ENCODE measurements at regions not wholly inside any gene's neighbourhood (a gene's known extent, or its start where the extent isn't known, plus 50 kb on each side); places are given as distances from the start of the nearest gene placed in this dataset.

DNA sequence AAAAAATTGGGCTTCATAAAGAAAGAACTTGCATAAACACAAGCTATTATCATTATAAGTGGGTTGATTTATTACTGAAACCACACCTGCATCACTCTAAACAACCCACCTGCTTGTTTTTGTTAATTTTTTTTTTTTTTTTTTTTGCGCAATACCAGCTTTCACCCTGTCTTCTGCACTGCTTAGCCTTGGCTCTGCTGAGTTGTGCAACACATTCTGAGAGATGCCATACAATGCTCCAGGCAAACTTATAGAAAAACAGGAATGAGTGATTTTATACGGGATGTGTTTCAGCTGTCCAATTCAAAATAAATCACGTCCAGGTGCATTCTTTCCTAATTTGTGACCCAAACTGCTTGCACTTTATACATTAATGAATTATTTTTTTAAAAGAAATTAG is 923.6 kb downstream of the GATA3 start:
- TF ChIP-seq EZH2 (IDR thresholded peaks at IDR 0.05; ENCODE audit: borderline replicate concordance, low read length) = no peak
- no peak for TF ChIP-seq CTCF (IDR thresholded peaks at IDR 0.05; ENCODE audit: low read length)
- H3F3A ChIP-seq (ENCODE audit: insufficient read depth, low read length) = no peaks in the 10 kb centered on the region
- H3K9me2 ChIP-seq (ENCODE audit: low read depth, low read length) = no peaks in the 10 kb centered on the region
- H3K4me1 ChIP-seq (ENCODE audit: insufficient read depth, low read length, severe bottlenecking) = no peaks in the 10 kb centered on the region
- H3K79me2 ChIP-seq (ENCODE audit: insufficient read depth, low read length) = no peaks in the 10 kb centered on the region
- H3K4me2 ChIP-seq (ENCODE audit: low read length) = no peak overlapping the region
- H3K27me3 ChIP-seq (ENCODE audit: insufficient read depth, low read length) = no peaks in the 10 kb centered on the region
- no peak overlapping the region for H2AFZ ChIP-seq (ENCODE audit: low read length)
- H4K20me1 ChIP-seq (ENCODE audit: insufficient read depth, low read length) = no peaks in the 10 kb centered on the region
- no peaks in the 10 kb centered on the region for H3K9me3 ChIP-seq (ENCODE audit: low read length)
- H3K36me3 ChIP-seq (ENCODE audit: insufficient read depth, low read length) = no peaks in the 10 kb centered on the region
- H3K27ac ChIP-seq (ENCODE audit: low read depth, low read length, poor library complexity, severe bottlenecking) = no peak overlapping the region
- H3K9ac ChIP-seq (ENCODE audit: low read length) = no peak overlapping the region
- no peak overlapping the region for H3K4me3 ChIP-seq (ENCODE audit: low read depth, low read length, poor library complexity, severe bottlenecking)

- Histone ChIP-seq H3K9me2 (ENCODE audit: low read depth, low read length) (no peaks in the 10 kb centered on the region), H3K36me3 (ENCODE audit: insufficient read depth, low read length) (no peaks in the 10 kb centered on the region), H4K20me1 (ENCODE audit: insufficient read depth, low read length) (no peaks in the 10 kb centered on the region), H3K9ac (ENCODE audit: low read length) (no peak overlapping the region), H2AFZ (ENCODE audit: low read length) (no peak overlapping the region), H3K27me3 (ENCODE audit: insufficient read depth, low read length) (no peaks in the 10 kb centered on the region), H3K4me2 (ENCODE audit: low read length) (no peak overlapping the region), H3K9me3 (ENCODE audit: low read length) (no peaks in the 10 kb centered on the region), H3F3A (ENCODE audit: insufficient read depth, low read length) (no peaks in the 10 kb centered on the region), H3K27ac (ENCODE audit: low read depth, low read length, poor library complexity, severe bottlenecking) (no peak overlapping the region), H3K4me1 (ENCODE audit: insufficient read depth, low read length, severe bottlenecking) (no peaks in the 10 kb centered on the region), H3K4me3 (ENCODE audit: low read depth, low read length, poor library complexity, severe bottlenecking) (no peak overlapping the region), H3K79me2 (ENCODE audit: insufficient read depth, low read length) (no peaks in the 10 kb centered on the region)
- TF ChIP-seq CTCF (IDR thresholded peaks at IDR 0.05; ENCODE audit: low read length) (no peak), EZH2 (IDR thresholded peaks at IDR 0.05; ENCODE audit: borderline replicate concordance, low read length) (no peak)
These were observed 925.5 kb downstream of the GATA3 start for GRCh38 chr10:8979976-8980375.

- Histone ChIP-seq H3K9me3 (ENCODE audit: low read length) (no peaks in the 10 kb centered on the region), H3K27ac (ENCODE audit: low read depth, low read length, poor library complexity, severe bottlenecking) (no peak overlapping the region), H3K27me3 (ENCODE audit: insufficient read depth, low read length) (no peaks in the 10 kb centered on the region), H3F3A (ENCODE audit: insufficient read depth, low read length) (no peaks in the 10 kb centered on the region), H3K4me2 (ENCODE audit: low read length) (no peak overlapping the region), H3K36me3 (ENCODE audit: insufficient read depth, low read length) (no peaks in the 10 kb centered on the region), H3K4me3 (ENCODE audit: low read depth, low read length, poor library complexity, severe bottlenecking) (no peak overlapping the region), H3K9ac (ENCODE audit: low read length) (no peak overlapping the region), H3K79me2 (ENCODE audit: insufficient read depth, low read length) (no peaks in the 10 kb centered on the region), H3K4me1 (ENCODE audit: insufficient read depth, low read length, severe bottlenecking) (no peaks in the 10 kb centered on the region), H2AFZ (ENCODE audit: low read length) (no peak overlapping the region), H4K20me1 (ENCODE audit: insufficient read depth, low read length) (no peaks in the 10 kb centered on the region), H3K9me2 (ENCODE audit: low read depth, low read length) (no peaks in the 10 kb centered on the region)
- TF ChIP-seq EZH2 (IDR thresholded peaks at IDR 0.05; ENCODE audit: borderline replicate concordance, low read length) (no peak), CTCF (IDR thresholded peaks at IDR 0.05; ENCODE audit: low read length) (no peak)
These were observed 926.8 kb downstream of the GATA3 start for GRCh38 chr10:8981277-8981676.
